Stimulated activated CD4-positive, alpha-beta T cell treated with anti-CD3 and anti-CD28 coated beads, Interleukin-12 subunit alpha, Interleukin-12 subunit beta, amount 100 ng/mL, for 24 hours (primary cell): ENCODE measurements at regions not wholly inside any gene's neighbourhood (a gene's known extent, or its start where the extent isn't known, plus 50 kb on each side); places are given as distances from the start of the nearest gene placed in this dataset.

Source experiments
- DNase-seq, 2 experiments: peaks; one replicate each; pipeline ENCODE4 v3.0.0-alpha.2; 2020; ENCODE audit warnings: low read depth in 2 of 2

DNA sequence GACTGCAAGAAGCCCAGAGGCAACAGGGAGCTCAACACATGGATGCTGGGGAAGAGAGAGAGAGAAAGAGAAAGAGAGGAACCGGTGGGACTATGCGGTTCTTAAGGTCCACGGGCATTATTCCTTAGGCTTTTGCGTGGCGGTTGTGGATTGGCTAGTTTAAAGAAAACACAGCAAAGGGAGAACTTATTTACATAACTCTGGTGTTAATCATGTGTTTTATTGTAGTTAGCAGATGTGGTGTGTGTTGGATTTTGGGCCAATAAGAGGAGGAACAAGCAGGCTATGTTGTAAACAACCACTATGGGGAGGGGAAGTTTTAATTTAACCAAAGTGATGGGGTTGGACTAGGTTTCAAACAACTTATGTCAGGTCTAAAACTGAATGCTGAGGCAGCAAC, 275.3 kb upstream of the KLF12 start:
- no peak for DNase-seq

- DNase-seq = no peak
Measured at GRCh38 chr13:74406420-74406819, 272.2 kb upstream of the KLF12 start.

- DNase-seq = no peak
Measured at GRCh38 chr13:74398599-74398998, 264.4 kb upstream of the KLF12 start.

- no peak for DNase-seq
Measured at GRCh38 chr13:74389056-74389455, 254.9 kb upstream of the KLF12 start.

DNA sequence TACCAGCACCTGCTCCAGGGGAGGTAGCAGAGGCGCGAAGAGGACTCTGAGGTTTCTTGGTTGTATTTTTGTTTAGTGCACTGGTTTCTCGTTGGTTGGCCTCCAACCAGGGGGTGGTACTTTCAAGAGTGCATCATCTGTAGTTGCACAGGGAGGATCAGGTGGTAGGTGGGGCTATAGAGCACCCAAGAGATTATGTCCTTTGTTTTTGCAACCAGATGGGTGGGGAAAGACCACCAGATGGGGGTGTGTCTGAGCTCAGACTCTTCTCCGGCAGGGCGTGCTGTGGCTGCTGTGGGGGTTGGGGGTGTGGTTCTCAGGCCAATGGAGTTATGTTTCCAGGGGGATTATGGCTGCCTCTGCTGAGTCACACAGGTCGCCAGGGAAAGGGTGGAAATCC, 254.4 kb upstream of the KLF12 start:
- DNase-seq = no peak

GRCh38 chr13:74372511-74372910, 238.3 kb upstream of the KLF12 start:
- no peak for DNase-seq

GRCh38 chr13:74367193-74367592, 233.0 kb upstream of the KLF12 start:
- no peak for DNase-seq

DNA sequence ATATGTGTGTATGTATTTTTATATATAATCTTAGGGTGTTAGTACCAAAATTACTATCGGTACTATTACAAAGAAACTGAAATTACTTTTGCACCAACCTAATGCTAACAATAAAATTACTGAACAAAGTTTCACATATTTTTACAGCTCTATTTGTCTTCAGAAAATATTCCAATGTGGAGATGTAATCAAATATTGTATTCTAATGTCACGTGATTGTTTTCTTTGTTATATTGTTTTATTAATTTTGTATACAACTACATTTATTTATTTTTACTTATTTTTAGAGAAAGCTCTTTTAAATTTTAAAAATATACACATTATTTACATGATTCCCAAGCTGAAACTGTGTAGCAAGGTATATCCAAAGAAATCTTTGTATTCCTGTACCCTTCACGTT, 227.1 kb upstream of the KLF12 start:
- no peak for DNase-seq

- no peak for DNase-seq
Measured at GRCh38 chr13:74346960-74347359, 212.8 kb upstream of the KLF12 start.

GRCh38 chr13:74338341-74338740, 204.1 kb upstream of the KLF12 start:
- no peak for DNase-seq

DNA sequence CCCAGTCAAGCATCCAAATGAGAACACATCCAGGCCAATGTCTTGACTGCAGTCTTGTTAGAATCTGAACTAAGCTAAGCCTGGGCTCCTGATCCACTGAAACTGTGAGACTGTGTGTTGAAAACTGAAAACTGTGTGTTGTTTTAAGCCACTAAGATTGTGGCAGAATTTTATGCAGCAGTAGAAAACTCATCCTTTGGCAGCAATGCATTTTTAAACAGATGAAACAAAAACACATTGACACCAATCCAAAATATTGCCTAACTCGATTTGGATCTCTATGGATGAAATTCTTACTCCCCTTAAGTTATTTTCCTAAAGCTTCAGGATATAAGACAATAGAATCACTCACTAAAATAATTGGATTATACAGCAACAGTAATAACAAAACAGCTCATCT, 202.3 kb upstream of the KLF12 start:
- no peak for DNase-seq

- DNase-seq = no peak
Measured at GRCh38 chr13:74335370-74335769, 201.2 kb upstream of the KLF12 start.

GRCh38 chr13:74329962-74330361, 195.8 kb upstream of the KLF12 start:
- no peak for DNase-seq

DNA sequence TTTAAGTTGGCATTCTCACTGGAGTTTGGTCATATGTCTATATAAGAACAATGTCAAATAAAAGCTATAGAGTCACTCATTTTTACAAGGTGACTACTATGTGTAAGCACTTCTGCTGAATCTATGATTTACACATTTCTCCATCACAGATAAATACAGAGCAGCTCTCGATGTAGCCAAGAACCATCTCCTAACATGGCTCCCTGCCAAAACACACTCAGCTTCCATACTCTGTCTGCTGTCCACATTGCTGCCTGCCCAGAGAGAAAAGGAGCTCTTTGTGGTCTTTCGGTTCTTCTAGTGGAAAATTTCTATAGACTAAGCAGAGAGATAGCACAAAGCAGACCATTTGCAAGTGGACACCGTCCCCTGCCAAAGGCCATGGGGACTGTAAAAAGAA, 190.9 kb upstream of the KLF12 start:
- no peak for DNase-seq

DNA sequence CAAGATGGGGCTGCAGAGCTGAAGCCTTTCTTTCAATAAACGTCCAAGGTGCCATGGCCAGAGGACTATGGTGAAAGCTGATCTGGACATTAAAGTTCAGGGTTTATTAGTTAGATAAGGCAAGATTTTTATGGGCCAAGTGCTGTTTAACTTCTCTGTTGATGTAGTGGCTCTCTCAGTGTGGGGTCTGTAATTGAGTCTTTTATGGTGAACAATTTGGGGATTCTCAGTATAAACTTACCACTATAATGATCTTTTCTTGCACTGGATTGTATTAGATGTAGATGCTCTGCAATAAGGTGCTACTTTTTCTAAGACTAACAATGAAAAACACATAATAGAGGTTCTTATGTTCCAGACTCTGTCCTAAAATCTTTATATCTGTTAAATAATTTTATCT, 190.1 kb upstream of the KLF12 start:
- DNase-seq = no peak

- DNase-seq = no peak
Measured at GRCh38 chr13:74322562-74322961, 188.4 kb upstream of the KLF12 start.

DNA sequence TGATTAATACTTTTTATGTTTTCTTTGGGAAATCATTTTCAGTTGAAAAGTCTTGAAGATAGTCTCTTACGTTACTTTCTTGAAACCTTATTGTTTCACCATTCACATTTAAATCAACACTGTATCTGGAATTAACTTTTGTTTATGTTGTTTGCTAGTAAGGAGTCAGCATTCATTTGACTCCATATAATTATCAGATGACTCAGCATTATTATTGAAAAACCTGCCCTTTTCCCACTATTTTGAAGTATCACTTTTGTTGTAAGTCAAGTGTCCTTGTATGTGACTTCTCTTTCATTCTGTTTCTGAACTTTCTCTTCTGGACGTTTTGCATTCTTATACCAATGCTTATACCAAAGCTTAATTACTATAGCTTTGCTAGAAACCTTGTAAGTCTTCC, 186.1 kb upstream of the KLF12 start:
- DNase-seq = no peak

DNA sequence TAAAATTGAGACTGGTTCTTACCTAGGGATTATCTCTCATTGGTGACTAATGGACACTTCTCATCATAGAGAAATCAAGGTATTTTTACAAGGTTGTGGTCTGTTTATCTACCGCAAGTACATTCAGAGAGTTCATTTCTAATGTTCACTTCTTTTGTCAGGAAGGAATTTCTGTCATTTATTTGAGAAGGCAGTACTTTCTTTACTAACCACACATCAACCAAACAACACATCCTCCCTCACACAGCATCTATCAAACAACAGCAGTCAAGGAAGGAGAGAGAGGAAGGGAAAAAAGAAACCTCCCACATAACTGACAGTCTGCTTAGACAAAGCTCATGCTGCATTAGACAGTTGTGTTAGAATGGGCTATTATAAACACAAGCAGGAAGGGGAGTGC, 182.3 kb upstream of the KLF12 start:
- DNase-seq = no peak

DNA sequence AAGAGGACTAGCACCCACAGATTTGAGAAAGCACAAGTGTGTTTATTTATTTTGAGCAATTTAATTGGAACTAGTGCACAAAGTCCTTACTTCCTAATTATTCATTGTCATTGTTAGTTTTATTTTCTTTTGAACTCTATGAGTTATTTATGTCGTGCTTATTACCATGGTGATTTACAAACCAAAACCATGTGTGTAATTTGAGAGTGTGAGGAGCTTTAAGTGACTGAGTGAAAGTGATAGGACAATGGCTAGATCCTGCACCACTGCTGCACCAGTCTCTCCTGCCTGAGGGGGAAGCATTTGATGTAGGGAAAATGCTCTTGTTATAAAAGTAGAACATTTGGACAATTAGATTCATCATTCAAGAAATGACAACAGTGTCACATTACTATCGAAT, 172.3 kb upstream of the KLF12 start:
- DNase-seq = no peak

DNA sequence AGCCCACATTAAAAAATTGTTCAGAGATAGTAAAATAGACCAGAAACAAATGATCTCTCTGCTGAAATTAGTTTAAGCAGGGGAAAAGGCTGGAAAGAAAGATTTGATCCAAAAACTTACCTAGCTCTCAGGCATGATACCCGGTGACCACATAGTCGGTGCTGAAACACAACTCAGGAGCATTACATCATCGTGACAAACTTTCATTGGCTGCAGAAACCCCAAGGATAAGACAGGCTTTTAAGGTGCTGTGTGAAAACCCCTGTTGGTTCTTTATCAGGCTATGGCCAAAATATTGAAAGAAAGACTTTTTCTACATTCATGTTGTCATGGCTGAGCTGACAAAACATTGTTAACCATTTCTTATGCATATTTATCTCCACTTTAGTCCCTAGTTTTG, 171.7 kb upstream of the KLF12 start:
- no peak for DNase-seq

GRCh38 chr13:74301258-74301935, 167.2 kb upstream of the KLF12 start:
- no peak for DNase-seq

DNA sequence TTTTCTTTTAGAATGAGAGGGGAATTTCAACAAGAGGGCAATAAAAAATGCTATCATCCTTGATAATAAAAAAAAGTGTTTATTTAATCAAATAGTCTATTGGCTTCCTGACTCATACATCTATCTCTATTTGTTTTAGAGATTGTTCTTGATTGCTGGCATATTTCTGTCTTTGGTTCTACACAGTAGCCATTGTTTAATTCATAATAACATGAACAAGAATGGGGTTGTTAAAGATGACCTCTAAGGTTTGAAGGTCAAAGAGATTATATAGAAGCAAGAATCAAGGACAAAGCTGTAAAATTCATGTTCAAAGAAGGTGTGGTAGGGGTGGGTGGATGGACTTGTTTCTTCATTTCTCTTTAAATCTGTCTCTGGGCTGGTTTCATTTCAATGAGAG, 166.0 kb upstream of the KLF12 start:
- no peak for DNase-seq

DNA sequence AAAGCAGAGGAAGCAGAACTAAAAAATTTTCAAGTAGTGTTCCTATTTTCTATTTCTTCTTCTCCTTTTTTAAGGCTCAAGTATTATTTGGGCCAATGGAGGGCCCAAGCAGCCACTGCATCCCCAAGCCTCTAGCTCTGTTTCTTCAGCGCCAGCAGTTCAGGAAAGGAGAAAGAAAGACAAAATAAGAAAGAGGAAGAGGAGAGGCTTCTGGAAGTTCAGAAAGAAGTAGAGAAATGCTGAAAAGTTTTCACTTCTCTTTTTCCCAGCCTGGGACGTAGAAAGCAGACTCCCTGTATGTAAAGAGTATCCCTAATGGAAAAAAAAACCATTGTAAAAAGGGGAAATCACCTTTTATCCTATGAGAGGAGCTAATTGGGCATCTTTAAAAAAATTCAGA, 165.5 kb upstream of the KLF12 start:
- DNase-seq = no peak

- DNase-seq = no peak
Measured at GRCh38 chr13:74298923-74299322, 164.7 kb upstream of the KLF12 start.
